Occipital lobe (tissue), 1 donor: ENCODE measurements at regions not wholly inside any gene's neighbourhood (a gene's known extent, or its start where the extent isn't known, plus 50 kb on each side); places are given as distances from the start of the nearest gene placed in this dataset.
"Not testable (repeated sequence)": the region's sequence is repeated elsewhere in the genome, so short reads cannot be mapped to it uniquely, and the experiment has no call there.

Experiments
- DNase-seq: peaks from one replicate; lab custom pipeline; 2025; lab: John Stamatoyannopoulos, UW

DNA sequence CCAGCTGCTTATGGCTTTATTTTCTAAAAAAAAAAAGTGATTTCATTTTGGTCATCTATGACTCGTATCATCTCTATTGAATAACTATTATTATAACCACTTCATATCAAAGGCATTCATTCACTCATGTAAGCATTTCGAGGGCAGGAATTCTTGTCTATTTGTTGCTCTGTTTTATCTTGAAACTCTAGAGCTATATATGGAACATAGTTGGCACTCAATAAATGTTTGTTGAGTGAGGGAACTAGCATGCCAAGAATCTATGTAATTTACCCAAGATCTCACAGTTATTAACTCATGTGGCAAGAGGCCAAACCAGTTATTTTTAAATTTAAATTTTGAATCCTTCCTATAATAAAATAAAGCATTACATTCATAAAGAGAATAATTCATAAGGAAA, 470.1 kb downstream of the TMX3 start:
- DNase-seq = no peak

DNA sequence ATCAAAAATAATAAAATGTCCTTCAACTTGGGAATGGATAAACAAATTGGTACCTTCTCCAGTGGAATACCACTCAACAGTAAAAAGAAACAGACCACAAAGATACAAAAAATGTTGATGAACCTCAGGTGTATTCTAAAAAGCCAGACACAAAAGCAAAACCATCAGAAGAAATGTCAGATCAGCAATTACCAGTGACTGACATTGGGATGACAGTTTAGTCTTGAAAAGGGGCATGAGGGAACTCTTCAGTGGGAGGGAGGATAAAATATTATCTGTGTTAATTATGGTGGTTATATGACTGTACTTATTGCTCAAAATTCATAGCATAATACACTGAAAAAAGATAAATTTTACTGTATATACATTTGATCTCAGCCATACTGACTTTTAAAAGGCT, 473.0 kb downstream of the TMX3 start:
- no peak for DNase-seq

DNA sequence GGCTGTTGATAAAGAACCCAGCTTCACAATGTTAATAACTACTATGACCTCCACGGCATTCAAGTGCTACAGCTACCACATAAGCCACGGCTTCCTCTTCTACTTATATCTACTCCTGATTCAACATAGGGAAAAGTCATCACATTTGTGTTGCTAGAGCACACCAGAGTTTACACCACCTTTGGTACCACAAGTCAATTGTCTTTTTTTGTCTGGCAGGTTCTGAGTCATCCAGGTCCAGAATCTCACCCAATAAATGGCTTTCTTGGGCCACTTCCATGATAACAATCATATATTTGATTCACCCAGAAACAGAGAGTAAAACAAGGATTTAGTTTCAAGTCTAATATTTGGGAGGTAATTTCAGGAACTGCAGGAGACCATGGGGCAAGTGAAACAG, 480.2 kb downstream of the TMX3 start:
- no peak for DNase-seq

DNA sequence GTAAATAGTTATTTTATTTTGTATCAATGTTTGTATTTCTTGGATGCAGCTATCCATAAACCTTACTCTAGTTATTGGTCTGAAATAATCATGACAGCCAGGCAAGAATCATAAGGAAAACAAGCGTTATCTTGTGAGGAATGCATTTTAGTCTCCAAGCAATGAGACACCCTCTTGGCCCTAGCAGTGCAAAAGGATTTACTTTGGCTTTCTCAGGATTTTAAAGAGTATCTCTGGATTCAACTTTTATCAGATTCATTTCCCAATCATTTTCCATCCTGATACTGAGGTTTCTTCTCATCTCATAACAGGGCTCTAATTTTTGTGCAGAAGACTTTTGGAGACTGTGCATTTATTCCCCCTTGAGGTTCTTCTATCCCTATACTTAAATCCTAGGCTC, 480.8 kb downstream of the TMX3 start:
- DNase-seq = no peak

DNA sequence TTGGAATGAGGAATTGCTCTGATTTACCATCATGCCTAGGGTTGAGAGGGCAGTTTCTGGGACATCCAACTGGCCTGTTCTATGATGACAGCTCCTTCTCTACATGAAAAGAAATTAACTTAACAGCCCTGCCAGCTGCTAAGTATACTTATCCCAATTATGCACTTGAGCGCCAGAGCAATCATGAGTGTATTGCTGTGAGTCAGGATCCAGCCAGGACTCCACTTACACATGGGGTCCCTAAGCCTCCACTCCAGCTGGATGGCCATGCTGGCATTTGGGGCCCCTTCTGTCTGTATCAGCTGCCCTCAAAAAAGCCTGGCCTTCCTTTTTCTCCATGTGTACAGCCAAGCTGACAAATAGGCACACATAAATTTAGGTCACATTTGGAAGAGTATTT, 481.9 kb downstream of the TMX3 start:
- no peak for DNase-seq

DNA sequence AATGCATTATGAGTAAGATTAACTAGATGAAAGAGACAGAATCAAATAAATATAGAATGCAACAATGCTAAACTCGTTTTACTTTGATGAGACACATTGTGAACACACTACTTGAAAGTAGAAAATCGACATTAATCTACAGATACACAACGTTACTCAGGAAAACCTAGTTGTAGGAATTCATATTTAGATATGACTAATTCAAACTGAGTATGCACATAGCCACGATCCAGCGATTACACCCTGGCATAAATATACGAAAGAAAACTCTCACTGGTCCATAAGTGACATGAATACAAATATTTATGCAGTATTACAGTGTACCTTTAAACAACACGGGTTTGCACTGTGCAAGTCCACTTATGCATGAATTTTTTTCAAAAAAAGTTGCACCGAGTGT, 485.6 kb downstream of the TMX3 start:
- DNase-seq = no peak

DNA sequence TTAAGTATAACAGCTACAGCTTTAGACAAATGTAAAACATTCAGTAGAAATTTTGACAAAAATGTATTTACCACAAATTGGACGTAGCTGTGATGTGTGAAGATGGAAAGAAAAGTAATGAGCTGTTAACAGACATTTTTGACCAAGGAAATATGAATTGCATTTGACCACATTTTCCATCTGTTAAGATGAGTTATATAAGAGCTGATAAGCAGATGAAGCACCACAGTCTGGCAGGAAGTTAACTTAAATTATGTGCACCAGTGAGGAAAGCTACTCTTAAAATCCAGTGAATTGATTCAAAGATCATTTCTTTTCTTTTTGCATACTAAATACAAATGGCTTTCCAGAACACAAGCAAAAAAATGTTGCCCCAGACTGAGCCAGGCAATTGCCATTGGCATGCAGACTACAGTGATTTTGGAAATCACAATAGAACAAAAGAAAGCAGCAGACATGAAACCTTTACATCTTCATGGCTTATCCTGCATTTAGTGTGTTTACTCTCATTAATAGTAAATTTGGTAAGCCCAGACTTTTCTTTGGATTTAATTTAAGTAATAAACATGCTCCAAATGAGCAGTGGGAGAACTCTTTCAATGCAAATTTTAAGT, 493.7 kb downstream of the TMX3 start:
- DNase-seq = no peak

DNA sequence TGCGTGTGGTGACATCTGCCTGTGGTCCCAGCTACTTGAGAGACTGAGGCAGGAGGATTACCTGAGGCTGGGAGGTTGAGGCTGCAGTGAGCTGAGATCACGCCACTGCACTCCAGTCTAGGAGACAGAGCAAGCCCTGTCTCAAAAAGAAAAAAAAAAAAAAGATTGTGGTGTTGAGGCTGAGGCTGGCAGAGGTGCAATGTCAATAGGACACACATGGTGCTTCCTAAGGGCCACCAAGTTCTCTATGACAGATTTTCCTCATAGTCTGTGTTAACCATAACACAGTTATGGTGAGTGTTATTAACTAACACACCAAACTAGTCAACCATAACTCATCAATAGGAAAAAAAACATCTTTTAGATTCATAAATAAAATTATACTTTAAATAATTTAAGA, 494.4 kb downstream of the TMX3 start:
- no peak for DNase-seq

DNA sequence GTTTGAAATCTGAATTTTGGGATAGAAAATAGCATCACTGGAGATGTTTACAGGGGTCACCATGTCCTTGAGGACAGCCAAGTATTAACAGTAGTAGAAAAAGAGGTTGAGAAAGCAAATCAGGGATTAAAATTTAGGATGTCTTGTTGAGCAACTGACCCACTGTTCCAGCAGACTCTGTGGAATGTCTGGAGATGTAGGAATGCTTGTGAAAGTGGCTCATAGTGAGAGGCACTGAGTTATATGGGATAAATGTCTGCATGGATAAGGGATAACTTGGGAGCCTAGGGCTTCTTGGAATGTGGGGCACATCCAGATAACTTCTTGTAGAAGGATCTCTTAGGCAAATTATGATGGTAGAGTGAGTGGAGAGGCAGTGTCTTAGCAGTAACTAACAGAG, 495.0 kb downstream of the TMX3 start:
- DNase-seq = no peak

DNA sequence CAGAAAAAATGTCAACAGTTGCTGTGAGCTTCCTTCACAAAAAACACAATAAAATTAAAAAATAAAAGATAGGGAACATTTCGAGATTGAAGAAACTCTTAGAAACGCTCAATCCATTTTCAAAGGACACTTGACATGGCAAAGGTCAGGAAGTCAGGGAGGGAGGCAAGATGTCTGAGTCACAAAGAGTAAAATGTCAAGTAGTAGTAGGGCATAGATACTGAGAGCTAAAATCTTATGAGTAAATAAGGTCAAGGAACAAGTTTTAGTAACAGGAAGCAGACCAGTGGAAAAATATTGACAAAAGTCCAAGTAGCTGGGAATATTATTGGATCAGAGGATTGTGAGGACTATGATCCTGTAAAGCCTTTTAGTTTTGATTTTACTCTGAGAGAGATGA, 495.6 kb downstream of the TMX3 start:
- DNase-seq = no peak

DNA sequence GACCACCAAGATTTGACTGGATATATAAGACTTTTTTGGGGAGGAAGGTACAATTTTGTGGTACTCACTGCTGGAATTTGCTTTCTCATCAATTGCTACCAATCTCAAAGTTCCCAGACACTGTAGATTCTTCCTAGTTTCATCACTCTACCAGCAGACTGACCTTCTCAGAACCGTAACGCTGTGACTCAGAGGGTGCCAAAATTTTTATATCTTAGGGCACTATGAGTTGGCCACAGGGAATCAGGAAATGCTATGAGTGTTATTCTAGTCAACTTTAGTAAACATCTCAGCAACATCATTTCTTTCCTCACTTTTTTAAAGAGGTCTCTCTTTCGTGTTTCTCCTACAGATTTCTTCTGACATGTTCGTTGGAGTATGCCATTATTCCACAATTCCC, 499.0 kb downstream of the TMX3 start:
- DNase-seq = no peak

DNA sequence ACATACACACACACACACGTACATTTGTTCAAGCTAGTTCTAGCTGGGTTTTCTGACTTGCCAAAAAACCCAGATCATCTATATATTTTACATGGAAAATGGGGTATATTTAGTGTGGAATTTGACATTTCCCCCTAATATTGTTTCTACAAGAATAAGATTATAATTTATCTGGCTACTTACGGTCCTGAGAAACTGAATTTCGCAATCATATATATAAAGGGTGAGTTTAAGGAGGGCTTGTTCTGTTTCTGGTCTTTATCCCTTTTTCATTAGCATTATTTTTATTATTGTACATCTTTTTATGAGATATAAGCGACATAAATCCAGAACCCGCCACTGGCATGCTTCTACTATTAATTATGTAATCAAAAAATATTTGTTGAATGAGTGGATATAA, 528.9 kb downstream of the TMX3 start:
- no peak for DNase-seq

DNA sequence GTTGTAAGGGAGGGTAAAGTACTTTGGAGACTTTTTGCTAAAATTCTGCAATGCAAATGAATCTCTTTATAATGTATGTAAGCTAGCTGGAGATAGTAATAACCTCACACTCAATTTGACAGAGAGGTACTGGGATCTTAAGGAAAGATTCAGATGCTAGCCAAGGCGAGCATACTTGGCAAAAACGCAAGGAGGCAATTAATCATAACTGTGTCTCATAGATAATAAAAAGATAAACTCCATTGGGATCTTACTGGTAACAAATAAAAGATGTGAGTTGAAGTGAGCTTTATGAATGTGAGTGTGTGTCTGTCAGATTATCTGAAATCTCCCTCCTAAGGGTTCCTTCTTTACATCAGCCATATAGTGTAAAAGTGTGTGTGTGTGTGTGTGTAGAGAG, 533.0 kb downstream of the TMX3 start:
- no peak for DNase-seq

DNA sequence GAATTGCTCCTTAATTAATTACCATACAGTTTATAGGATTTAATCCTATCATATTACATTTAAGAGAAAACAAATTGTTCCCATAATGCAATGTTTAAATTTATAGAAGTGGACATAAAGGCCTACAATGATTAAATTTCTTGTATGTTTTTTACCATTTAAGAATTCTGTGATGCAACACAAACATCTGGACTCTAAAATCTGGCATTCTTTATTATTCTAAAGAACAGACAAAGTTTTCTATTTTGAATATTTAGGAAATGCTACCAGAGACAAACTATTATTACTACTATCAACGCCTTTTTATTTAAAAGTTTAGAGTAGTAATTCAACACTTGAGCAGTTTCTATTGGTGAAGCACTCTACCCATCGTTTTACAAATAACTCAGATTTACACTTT, 535.1 kb downstream of the TMX3 start:
- DNase-seq = no peak

DNA sequence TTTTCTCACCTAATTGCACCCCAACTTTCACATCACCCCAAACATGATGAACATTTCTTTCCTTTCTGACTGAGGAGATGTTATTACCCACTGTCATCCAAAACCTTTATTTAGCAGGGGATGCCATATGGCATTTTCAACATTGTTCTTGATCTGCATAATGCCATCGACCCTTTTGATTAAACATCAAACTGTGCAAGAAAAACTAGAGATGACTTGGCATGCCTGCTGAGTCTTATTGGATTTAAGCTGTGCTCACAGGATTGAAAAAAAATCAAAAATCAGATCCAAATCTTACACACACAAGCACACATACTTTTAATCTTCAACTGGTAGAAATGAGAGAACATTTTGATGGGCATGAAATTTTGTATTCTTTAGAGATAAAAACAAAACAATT, 536.0 kb downstream of the TMX3 start:
- DNase-seq = no peak

DNA sequence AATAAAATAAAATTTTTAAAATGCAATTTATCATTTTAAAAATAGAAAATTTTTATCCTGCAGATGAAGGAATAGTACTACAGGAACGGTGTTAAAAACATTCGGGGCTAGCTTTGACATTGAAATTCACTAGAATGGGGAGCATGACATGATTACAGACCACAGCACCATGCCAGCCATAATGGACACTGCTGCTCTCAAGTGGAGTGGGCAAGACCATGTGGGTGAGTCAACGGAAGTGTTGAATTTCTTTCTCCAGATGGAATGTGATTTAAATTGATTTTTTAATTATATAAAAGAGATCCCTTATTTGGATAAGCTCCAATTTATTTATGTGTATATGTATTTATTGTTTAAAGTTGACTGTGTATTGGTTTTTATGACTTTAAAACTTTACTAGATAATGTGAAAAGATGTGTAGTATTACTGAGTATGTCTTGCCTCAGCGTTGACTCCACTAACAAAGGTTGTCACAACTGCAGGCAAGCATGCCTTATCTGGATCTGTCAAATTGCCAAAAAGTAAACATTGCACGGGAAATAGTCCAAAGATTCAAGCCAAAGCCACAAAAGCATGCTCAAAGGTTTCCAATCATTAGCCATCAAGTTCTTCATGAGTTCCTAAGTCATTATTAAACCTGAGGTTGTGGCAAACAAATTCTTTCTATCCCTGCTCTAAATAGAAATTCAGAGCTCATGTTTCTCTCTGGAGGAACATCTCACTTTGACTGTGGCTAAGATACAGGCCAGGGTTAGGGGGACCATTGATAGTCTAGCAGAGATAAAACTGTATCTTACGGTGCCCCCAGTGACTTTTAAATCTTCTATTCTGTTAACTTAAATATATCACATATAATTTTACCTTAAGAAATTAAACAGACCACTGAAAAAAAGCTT, 536.9 kb downstream of the TMX3 start:
- DNase-seq = no peak

DNA sequence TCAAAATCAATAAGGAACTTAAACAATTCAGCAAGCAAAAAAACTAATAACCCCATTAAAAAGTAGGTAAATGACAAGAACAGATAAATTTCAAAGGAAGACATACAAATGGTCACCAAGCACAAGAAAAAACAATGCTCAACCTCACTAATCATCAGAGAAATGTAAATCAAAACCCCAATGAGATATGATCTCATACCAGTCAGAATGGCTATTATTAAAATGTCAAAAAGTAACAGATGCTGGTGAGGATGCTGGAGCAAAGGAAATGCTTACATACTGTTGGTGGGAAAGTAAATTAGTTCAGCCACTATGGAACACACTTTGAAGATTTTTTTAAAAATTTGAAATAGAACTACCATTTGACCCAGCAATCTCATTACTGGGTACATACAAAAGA, 538.0 kb downstream of the TMX3 start:
- DNase-seq = no peak

DNA sequence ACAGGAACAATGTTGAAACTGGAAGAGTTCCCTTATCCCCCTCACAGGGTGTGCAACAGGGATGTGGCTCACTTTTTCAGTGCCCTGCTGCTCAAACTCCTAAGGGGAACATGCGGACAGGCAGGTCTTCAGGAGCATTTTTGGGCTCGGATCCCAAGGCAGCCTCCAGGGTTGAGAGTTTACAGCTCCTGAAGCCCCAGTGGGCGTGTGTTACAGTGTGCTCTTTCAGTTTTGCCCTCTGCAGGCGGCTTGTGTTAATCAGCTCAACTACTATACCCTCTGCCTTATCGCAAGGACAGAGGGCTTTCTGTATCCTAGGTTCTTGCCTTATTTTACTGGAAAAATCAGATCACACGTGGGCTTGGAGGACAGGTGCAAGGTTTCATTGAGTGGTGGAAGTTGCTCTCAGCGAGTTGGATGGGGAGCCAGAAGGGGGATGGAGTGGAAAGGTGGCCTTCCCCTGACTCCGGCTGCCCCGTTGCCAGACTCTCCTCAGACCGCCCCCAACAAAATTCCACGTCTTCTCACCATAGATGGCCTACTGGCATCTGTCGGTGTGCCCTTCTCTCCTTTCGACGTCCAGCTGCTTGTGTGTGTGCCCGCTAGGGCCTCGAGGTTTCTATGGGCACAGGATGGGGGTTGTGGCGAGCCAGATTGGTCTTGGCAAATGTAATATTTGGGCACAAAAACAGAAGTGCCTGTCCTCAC, 541.9 kb downstream of the TMX3 start:
- no peak for DNase-seq

DNA sequence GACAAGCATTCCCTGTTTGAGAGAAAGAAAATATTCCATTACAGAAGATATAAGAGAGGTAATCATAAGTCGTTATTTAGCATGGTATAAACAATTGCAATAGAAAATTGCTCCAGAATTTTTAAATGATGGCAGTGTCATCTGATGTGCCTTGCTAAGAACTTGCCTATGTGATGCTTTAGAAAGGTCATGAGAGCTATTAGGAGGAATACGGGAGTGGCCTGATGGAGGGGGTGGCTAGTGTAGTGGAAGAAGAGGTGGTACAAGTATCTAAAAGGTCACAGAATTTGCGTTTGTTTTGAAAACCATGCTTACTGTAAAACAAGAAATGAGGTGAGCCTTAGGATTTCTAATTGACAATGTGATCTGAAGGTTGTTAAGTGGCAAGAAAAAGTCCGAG, 550.0 kb downstream of the TMX3 start:
- no peak for DNase-seq

DNA sequence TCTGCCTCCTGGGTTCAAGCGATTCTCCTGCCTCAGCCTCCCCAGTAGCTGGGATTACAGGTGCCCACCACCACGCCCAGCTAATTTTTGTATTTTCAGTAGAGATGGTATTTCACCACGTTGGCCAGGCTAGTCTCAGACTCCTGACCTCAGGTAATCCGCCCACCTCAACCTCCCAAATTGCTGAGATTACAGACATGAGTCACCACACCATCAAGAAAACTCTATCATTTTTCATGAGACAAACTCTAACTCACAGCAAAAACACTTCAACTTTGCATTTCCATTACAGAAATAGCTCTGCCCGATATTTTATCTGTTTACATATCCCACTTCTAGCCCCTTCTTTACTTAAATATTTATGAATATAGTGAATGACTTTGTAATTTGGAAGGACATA, 561.1 kb downstream of the TMX3 start:
- DNase-seq = not testable (repeated sequence)

DNA sequence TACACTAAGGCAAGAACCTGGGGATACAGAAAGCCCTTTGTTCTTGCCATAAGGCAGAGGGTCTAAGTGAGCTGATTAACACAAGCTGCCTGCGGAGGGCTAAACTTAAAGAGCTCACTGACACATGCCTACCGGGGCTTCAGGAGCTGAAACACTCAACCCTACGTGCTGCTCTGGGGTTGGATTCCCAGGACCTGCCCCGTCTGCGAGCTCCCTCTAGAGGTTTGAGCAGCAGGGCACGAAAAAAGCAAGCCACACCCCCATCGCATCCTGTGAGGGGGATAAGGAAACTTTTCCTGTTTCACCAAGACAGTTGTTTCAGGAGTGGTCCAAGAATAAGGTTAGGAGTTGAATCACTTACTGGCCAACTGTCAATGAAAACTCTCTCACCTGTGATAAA, 562.1 kb downstream of the TMX3 start:
- no peak for DNase-seq

DNA sequence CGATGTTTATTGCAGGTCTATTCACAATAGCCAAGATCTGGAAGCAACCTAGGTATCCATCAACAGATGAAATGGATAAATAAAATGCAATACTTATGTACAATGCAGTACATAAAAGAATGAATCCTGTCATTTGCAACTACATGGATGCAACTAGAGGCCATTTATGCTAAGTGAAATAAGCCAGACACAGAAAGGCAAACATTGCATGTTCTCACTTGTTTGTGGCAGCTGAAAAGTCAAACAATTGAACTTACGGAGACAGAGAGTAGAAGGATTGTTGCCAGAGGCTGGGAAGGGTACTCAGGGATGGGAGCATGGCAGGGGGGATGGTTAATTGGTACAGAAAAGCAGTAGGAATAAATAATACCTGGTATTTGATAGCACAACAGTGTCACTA, 563.9 kb downstream of the TMX3 start:
- DNase-seq = no peak

DNA sequence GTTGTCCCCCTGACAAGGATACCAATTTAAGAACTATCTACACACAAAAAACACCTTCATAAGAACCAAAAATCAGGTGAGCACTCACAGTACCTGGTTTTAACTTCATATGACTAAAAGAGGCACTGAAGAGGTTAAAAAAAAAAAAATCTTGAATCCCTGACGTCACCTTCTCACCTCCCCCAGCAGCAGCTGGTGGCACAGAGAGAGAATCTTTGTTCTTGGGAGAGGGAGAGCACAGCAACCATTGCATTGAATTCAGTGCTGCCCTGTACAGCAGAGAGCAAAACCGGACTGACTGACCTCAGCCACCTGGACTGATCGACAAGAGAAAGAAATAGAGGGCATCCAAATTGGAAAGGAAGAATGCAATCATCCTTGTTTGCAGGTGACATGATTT, 566.0 kb downstream of the TMX3 start:
- no peak for DNase-seq
